ENCODE measurements at regions not wholly inside any gene's neighbourhood (a gene's known extent, or its start where the extent isn't known, plus 50 kb on each side); places are given as distances from the start of the nearest gene placed in this dataset.

- DNase-seq (ENCODE audit: low read depth in 4 of 4, low spot score in 3 of 4): no peak
Measured at GRCh38 chr13:75061909-75062308, 420.1 kb downstream of the TBC1D4 start.

- DNase-seq (ENCODE audit: low read depth in 4 of 4, low spot score in 3 of 4): no peak
Measured at GRCh38 chr13:75055296-75055695, 426.7 kb downstream of the TBC1D4 start.

- no peak for DNase-seq (ENCODE audit: low read depth in 4 of 4, low spot score in 3 of 4)
Measured at GRCh38 chr13:75052616-75053015, 429.4 kb downstream of the TBC1D4 start.

- DNase-seq (ENCODE audit: low read depth in 4 of 4, low spot score in 3 of 4): no peak
Measured at GRCh38 chr13:75050419-75051046, 431.4 kb downstream of the TBC1D4 start.

- no peak for DNase-seq (ENCODE audit: low read depth in 4 of 4, low spot score in 3 of 4)
Measured at GRCh38 chr13:75049735-75050335, 432.1 kb downstream of the TBC1D4 start.

GRCh38 chr13:75042807-75043206 lies 439.2 kb downstream of the TBC1D4 start:
- no peak for DNase-seq (ENCODE audit: low read depth in 4 of 4, low spot score in 3 of 4)

- no peak for DNase-seq (ENCODE audit: low read depth in 4 of 4, low spot score in 3 of 4)
Measured at GRCh38 chr13:75038393-75039113, 443.4 kb downstream of the TBC1D4 start.

GRCh38 chr13:75025956-75026355 lies 456.0 kb downstream of the TBC1D4 start:
- DNase-seq (ENCODE audit: low read depth in 4 of 4, low spot score in 3 of 4): no peak

GRCh38 chr13:75024602-75025001 lies 457.4 kb downstream of the TBC1D4 start:
- no peak for DNase-seq (ENCODE audit: low read depth in 4 of 4, low spot score in 3 of 4)

- no peak for DNase-seq (ENCODE audit: low read depth in 4 of 4, low spot score in 3 of 4)
Measured at GRCh38 chr13:75023609-75024008, 458.4 kb downstream of the TBC1D4 start.

- no peak for DNase-seq (ENCODE audit: low read depth in 4 of 4, low spot score in 3 of 4)
Measured at GRCh38 chr13:75021151-75021550, 460.8 kb downstream of the TBC1D4 start.

GRCh38 chr13:75016225-75016624 lies 465.7 kb downstream of the TBC1D4 start:
- no peak for DNase-seq (ENCODE audit: low read depth in 4 of 4, low spot score in 3 of 4)

- no peak for DNase-seq (ENCODE audit: low read depth in 4 of 4, low spot score in 3 of 4)
Measured at GRCh38 chr13:75013818-75014217, 468.2 kb downstream of the TBC1D4 start.

GRCh38 chr13:75010941-75011340 lies 471.0 kb downstream of the TBC1D4 start:
- DNase-seq (ENCODE audit: low read depth in 4 of 4, low spot score in 3 of 4): no peak

- DNase-seq (ENCODE audit: low read depth in 4 of 4, low spot score in 3 of 4): no peak
Measured at GRCh38 chr13:75008926-75009325, 473.0 kb downstream of the TBC1D4 start.

- DNase-seq (ENCODE audit: low read depth in 4 of 4, low spot score in 3 of 4): no peak
Measured at GRCh38 chr13:74990992-74991391, 491.0 kb downstream of the TBC1D4 start.

GRCh38 chr13:74987124-74987690 lies 494.8 kb downstream of the TBC1D4 start:
- no peak for DNase-seq (ENCODE audit: low read depth in 4 of 4, low spot score in 3 of 4)

GRCh38 chr13:74986609-74987008 lies 495.4 kb downstream of the TBC1D4 start:
- DNase-seq (ENCODE audit: low read depth in 4 of 4, low spot score in 3 of 4): no peak

GRCh38 chr13:74979703-74980102 lies 502.3 kb downstream of the TBC1D4 start:
- no peak for DNase-seq (ENCODE audit: low read depth in 4 of 4, low spot score in 3 of 4)

GRCh38 chr13:74978591-74978990 lies 503.4 kb downstream of the TBC1D4 start:
- DNase-seq (ENCODE audit: low read depth in 4 of 4, low spot score in 3 of 4): peak in 2 of 4 donors; percentile 8 to 32

GRCh38 chr13:74977498-74977897 lies 504.5 kb downstream of the TBC1D4 start:
- no peak for DNase-seq (ENCODE audit: low read depth in 4 of 4, low spot score in 3 of 4)

GRCh38 chr13:74975111-74975510 lies 506.9 kb downstream of the TBC1D4 start:
- no peak for DNase-seq (ENCODE audit: low read depth in 4 of 4, low spot score in 3 of 4)

Data from left renal pelvis (tissue), 4 donors.